MCF 10A (cell line): ENCODE measurements at regions not wholly inside any gene's neighbourhood (a gene's known extent, or its start where the extent isn't known, plus 50 kb on each side); places are given as distances from the start of the nearest gene placed in this dataset.

Experiments used
- BruUV-seq: library from RNA; stranded (reverse); fragments of 400-500 nt; replicated peaks from 2 replicates; lab custom pipeline; 2021; lab: Mats Ljungman, UMichigan
- CTCF ChIA-PET: fragments of 300-600 bp; sonication (Branson Sonifier 250); formaldehyde crosslinking; extraction: SDS; loops from one replicate; lab custom pipeline; 2021; ENCODE audit warnings: antibody characterized with exemption, inconsistent platforms; lab: Yijun Ruan, JAX
- POLR2A ChIA-PET: fragments of 300-600, 350-650 bp; sonication (Branson Sonifier 250); formaldehyde crosslinking; extraction: SDS; loops from one replicate; lab custom pipeline; 2020; ENCODE audit warnings: antibody characterized with exemption, inconsistent platforms; lab: Yijun Ruan, JAX
- DNase-seq: peaks from one replicate; pipeline ENCODE4 v3.0.0-alpha.2; 2018; ENCODE audit not compliant: unreplicated experiment
- H3K27ac Mint-ChIP-seq: one replicate; pipeline ENCODE4 v1.8.0; 2022; ENCODE audit warnings: mild to moderate bottlenecking, low read depth, mixed read lengths; ENCODE audit not compliant: unreplicated experiment
- H3K27me3 Mint-ChIP-seq: one replicate; pipeline ENCODE4 v1.8.0; 2022; ENCODE audit warnings: mixed read lengths; ENCODE audit not compliant: insufficient read depth, unreplicated experiment
- H3K36me3 Mint-ChIP-seq: one replicate; pipeline ENCODE4 v1.8.0; 2022; ENCODE audit warnings: mild to moderate bottlenecking, moderate library complexity, mixed read lengths; ENCODE audit not compliant: insufficient read depth, unreplicated experiment
- H3K4me1 Mint-ChIP-seq: one replicate; pipeline ENCODE4 v1.8.0; 2022; ENCODE audit warnings: mixed read lengths; ENCODE audit not compliant: insufficient read depth, unreplicated experiment
- H3K4me3 Mint-ChIP-seq: one replicate; pipeline ENCODE4 v1.8.0; 2022; ENCODE audit warnings: mild to moderate bottlenecking, moderate library complexity, mixed read lengths; ENCODE audit not compliant: unreplicated experiment
- H3K9me3 Mint-ChIP-seq: one replicate; pipeline ENCODE4 v1.8.0; 2022; ENCODE audit warnings: mixed read lengths; ENCODE audit not compliant: unreplicated experiment
- CTCF ChIP-seq: fragments of 200-600 bp; IDR thresholded peaks from one replicate; pipeline ENCODE4 v1.8.0; 2022; ENCODE audit warnings: antibody characterized with exemption, mild to moderate bottlenecking; ENCODE audit not compliant: unreplicated experiment
- intact Hi-C: fragments of 100-400 bp; cut with micrococcal nuclease; formaldehyde crosslinking; loops from 2 replicates; pipeline ENCODE4 v1.14.1; 2022

DNA sequence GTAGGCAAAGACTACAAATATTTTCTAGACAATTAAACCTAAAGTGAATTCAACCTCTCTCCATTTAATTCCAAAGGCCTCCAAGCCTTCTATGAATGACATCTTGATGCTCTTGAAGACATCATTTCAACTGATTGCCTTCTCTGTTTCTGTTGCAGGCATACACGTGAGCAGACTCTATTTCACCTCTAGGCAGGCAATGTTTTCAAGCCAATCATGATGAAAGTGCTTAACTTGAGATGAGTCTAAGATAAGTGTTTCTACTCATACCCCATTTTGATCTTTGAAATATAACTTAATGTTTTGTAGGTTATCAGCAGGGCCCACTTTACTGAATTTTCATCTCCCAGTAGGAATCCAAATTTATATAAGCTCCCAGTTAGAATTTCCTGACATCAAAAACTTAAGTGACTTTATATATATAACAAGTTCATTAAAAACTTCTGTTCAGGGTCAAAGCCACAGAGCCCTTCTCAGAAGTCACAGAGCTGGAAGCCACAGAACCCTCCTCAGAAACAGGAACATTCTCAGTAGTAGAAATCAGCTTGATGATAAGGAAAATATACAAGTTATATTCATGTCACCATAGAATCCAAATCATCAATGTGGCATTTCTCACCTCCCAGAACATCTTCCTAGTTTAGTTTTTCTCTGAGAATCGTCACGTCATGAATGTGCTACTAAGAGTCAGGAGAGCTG is 108.5 kb downstream of the PHLDA1 start:
- DNase-seq = no peak
- H3K4me3 Mint-ChIP-seq = no peak overlapping the region
- H3K36me3 Mint-ChIP-seq = no peaks in the 10 kb centered on the region
- H3K27ac Mint-ChIP-seq = no peak overlapping the region
- no peaks in the 10 kb centered on the region for H3K27me3 Mint-ChIP-seq
- H3K9me3 Mint-ChIP-seq = no peaks in the 10 kb centered on the region
- no peaks in the 10 kb centered on the region for H3K4me1 Mint-ChIP-seq
- CTCF ChIA-PET = no interaction called here
- BruUV-seq = no TSS peak
- POLR2A ChIA-PET = interaction anchor here (0.5 to 2.4 kb wide), 3 partner anchors 10 to 97 kb away, joined by 3 to 5 read pairs (median 3); no protein-coding TSS in a partner anchor
- intact Hi-C loops = no loop called here
- TF ChIP-seq CTCF = no peak

- no peak for DNase-seq
- no peak overlapping the region for H3K27ac Mint-ChIP-seq
- CTCF ChIA-PET = interaction anchor here (0.7 to 1.1 kb wide), 4 partner anchors 9 to 73 kb away, joined by 3 to 5 read pairs (median 4); no protein-coding TSS in a partner anchor
- H3K4me3 Mint-ChIP-seq = no peak overlapping the region
- no peaks in the 10 kb centered on the region for H3K4me1 Mint-ChIP-seq
- intact Hi-C loops = no loop called here
- H3K36me3 Mint-ChIP-seq = no peaks in the 10 kb centered on the region
- no peaks in the 10 kb centered on the region for H3K9me3 Mint-ChIP-seq
- TF ChIP-seq CTCF = no peak
- BruUV-seq = no TSS peak
- no peaks in the 10 kb centered on the region for H3K27me3 Mint-ChIP-seq
- POLR2A ChIA-PET = interaction anchor here (0.7 to 1.0 kb wide), 2 partner anchors 10 to 1106 kb away, joined by 3 to 5 read pairs; no protein-coding TSS in a partner anchor
These were observed 109.8 kb downstream of the PHLDA1 start for GRCh38 chr12:75921622-75922289.

- CTCF ChIA-PET = interaction anchor here (0.7 to 1.2 kb wide), 4 partner anchors 9 to 99 kb away, joined by 3 to 4 read pairs (median 4); no protein-coding TSS in a partner anchor
These were observed 113.9 kb downstream of the PHLDA1 start for GRCh38 chr12:75917715-75918114.

More at GRCh38 chr12:75917715-75918114, 113.9 kb downstream of the PHLDA1 start:
- POLR2A ChIA-PET = interaction anchor here (0.7 kb wide), 1 partner anchor 8 kb away, joined by 3 read pairs; no protein-coding TSS in a partner anchor
- DNase-seq = no peak
- no peaks in the 10 kb centered on the region for H3K27me3 Mint-ChIP-seq
- H3K36me3 Mint-ChIP-seq = no peaks in the 10 kb centered on the region
- no peak overlapping the region for H3K4me3 Mint-ChIP-seq
- BruUV-seq = no TSS peak
- H3K4me1 Mint-ChIP-seq = no peaks in the 10 kb centered on the region
- intact Hi-C loops = no loop called here
- no peaks in the 10 kb centered on the region for H3K9me3 Mint-ChIP-seq
- TF ChIP-seq CTCF = no peak
- H3K27ac Mint-ChIP-seq = no peak overlapping the region
